K562 (cell line): ENCODE measurements at regions not wholly inside any gene's neighbourhood (a gene's known extent, or its start where the extent isn't known, plus 50 kb on each side); places are given as distances from the start of the nearest gene placed in this dataset.

ENCODE experiments used
- ARHGAP35 ChIP-seq: fragments of 450-650 bp; IDR thresholded peaks from 2 replicates; pipeline ENCODE4 v1.6.1; 2018; ENCODE audit not compliant: partially characterized antibody
- ATF3 ChIP-seq, 2 experiments: fragments of 450-650 bp in 1 of 2; sonication (generic) in 1 of 2; formaldehyde crosslinking in 1 of 2; IDR thresholded peaks in 1 of 2; conservative IDR thresholded peaks in 1 of 2; 2 replicates each; pipeline versions ENCODE4 v1.6.1 to v1.8.1; 2016 to 2023; ENCODE audit warnings: mild to moderate bottlenecking in 2 of 2, moderate library complexity in 2 of 2, inconsistent platforms in 1 of 2, missing genetic modification reagents in 1 of 2
- BRCA1 ChIP-seq, 2 experiments: fragments of 450-650 bp in 1 of 2; sonication (generic) in 1 of 2; formaldehyde crosslinking in 1 of 2; IDR thresholded peaks; 2 replicates each; pipeline versions ENCODE4 v1.5.0 to v1.6.1; 2017 to 2020; ENCODE audit warnings: mild to moderate bottlenecking in 1 of 2, missing genetic modification reagents in 1 of 2
- FOXJ3 ChIP-seq: sonication (generic); formaldehyde crosslinking; IDR thresholded peaks from 2 replicates; pipeline ENCODE4 v1.4.0; 2020; ENCODE audit warnings: mild to moderate bottlenecking, missing genetic modification reagents
- FOXO4 ChIP-seq: fragments of 450-650 bp; formaldehyde crosslinking; IDR thresholded peaks from 2 replicates; pipeline ENCODE4 v1.4.0; 2020; ENCODE audit warnings: mild to moderate bottlenecking, moderate library complexity
- GATAD2B ChIP-seq: fragments of 450-650 bp; IDR thresholded peaks from 2 replicates; pipeline ENCODE4 v1.6.1; 2017; ENCODE audit warnings: mild to moderate bottlenecking, borderline replicate concordance
- HEY1 ChIP-seq: fragments of 250-450 bp; sonication (Bioruptor Pico); IDR thresholded peaks from 2 replicates; pipeline ENCODE4 v1.5.0; 2020; ENCODE audit warnings: mild to moderate bottlenecking, moderate library complexity, borderline replicate concordance
- ID3 ChIP-seq, 2 experiments: fragments of 250-450 bp in 1 of 2; fragments of 450-650 bp in 1 of 2; sonication (Bioruptor Pico) in 1 of 2; IDR thresholded peaks; 2 replicates each; pipeline versions ENCODE4 v1.6.1 to v1.8.0; 2016 to 2021; ENCODE audit warnings: mild to moderate bottlenecking in 2 of 2, moderate library complexity in 2 of 2, missing compliant biosample characterization in 1 of 2, missing genetic modification characterization in 1 of 2
- KLF16 ChIP-seq: IDR thresholded peaks from 2 replicates; pipeline ENCODE4 v1.6.1; 2016; ENCODE audit warnings: antibody characterized with exemption
- MNT ChIP-seq, 2 experiments: fragments of 450-650 bp; conservative IDR thresholded peaks; 2 replicates each; pipeline ENCODE4 v1.6.1; 2017; ENCODE audit warnings: mild to moderate bottlenecking in 2 of 2, moderate library complexity in 2 of 2
- MTA1 ChIP-seq: fragments of 450-650 bp; IDR thresholded peaks from 2 replicates; pipeline ENCODE4 v1.6.1; 2017; ENCODE audit warnings: borderline replicate concordance
- SLC30A9 ChIP-seq: fragments of 250-450 bp; sonication (Bioruptor Pico); IDR thresholded peaks from 2 replicates; pipeline ENCODE4 v1.8.0; 2022; ENCODE audit warnings: mild to moderate bottlenecking, moderate library complexity
- SMAD2 ChIP-seq: fragments of 150-350 bp; IDR thresholded peaks from 2 replicates; pipeline ENCODE4 v1.6.1; 2014; ENCODE audit warnings: low read depth, mild to moderate bottlenecking, low read length
- WHSC1 ChIP-seq: IDR thresholded peaks from one replicate; pipeline ENCODE4 v1.6.1; 2012; ENCODE audit warnings: low read length, control low read depth, inconsistent platforms
- ZBTB2 ChIP-seq: fragments of 450-650 bp; IDR thresholded peaks from 2 replicates; pipeline ENCODE4 v1.6.1; 2016; ENCODE audit warnings: antibody characterized with exemption
- ZFP1 ChIP-seq: fragments of 450-650 bp; formaldehyde crosslinking; IDR thresholded peaks from 2 replicates; pipeline ENCODE4 v1.4.0; 2020; ENCODE audit warnings: mild to moderate bottlenecking, mixed read lengths
- ZNF24 ChIP-seq: fragments of 450-650 bp; IDR thresholded peaks from 2 replicates; pipeline ENCODE4 v1.6.1; 2016
- ZNF444 ChIP-seq: fragments of 250-450 bp; sonication (Bioruptor Pico); IDR thresholded peaks from 2 replicates; pipeline ENCODE4 v1.4.0; 2020; ENCODE audit warnings: mild to moderate bottlenecking, moderate library complexity
- ZNF512 ChIP-seq: IDR thresholded peaks from 2 replicates; pipeline ENCODE4 v1.6.1; 2016; ENCODE audit warnings: missing genetic modification characterization, missing compliant biosample characterization

- TF ChIP-seq FOXO4 (peak; percentile 96), ZFP1 (peak; percentile 72), KLF16 (peak; percentile 42; the same call in 1 of the 2 replicates), SLC30A9 (CRISPR knock-in tag) (no peak), ZNF512 (tag) (peak; percentile 54; the same call in 1 of the 2 replicates), ZNF24 (no peak), GATAD2B (no peak), MNT (conservative IDR thresholded peaks at IDR 0.05) (no peak), WHSC1 (no peak), ZBTB2 (no peak), SMAD2 (no peak), FOXJ3 (no peak), ZNF444 (CRISPR knock-in tag) (peak; percentile 91), ATF3 (IDR thresholded peaks at IDR 0.05) (peak; percentile 42; the same call in 1 of the 2 replicates), ATF3 (CRISPR knock-in tag; conservative IDR thresholded peaks at IDR 0.05) (no peak), BRCA1 (IDR thresholded peaks at IDR 0.05) (no peak), BRCA1 (CRISPR knock-in tag; IDR thresholded peaks at IDR 0.05) (no peak), ARHGAP35 (no peak), MTA1 (no peak), ID3 (CRISPR knock-in tag; IDR thresholded peaks at IDR 0.05) (no peak), ID3 (tag; IDR thresholded peaks at IDR 0.05) (peak; percentile 97), HEY1 (peak; percentile 4; the same call in 1 of the 2 replicates)
Measured at GRCh38 chr6:147449405-147450161, 58.9 kb upstream of the SAMD5 start (continued).
